D721Med (cell line): ENCODE measurements at regions not wholly inside any gene's neighbourhood (a gene's known extent, or its start where the extent isn't known, plus 50 kb on each side); places are given as distances from the start of the nearest gene placed in this dataset.

Experiments
- DNase-seq: peaks from one replicate; pipeline ENCODE4 v3.0.0; 2011; ENCODE audit warnings: low spot score; ENCODE audit not compliant: insufficient read length
- FAIRE-seq: peaks from 2 replicates; lab custom pipeline; 2011; peaks lifted over from hg19 to GRCh38; lab: Jason Lieb, UNC
- TF ChIP-seq, protein P1 (sequence below): IDR thresholded peaks from 2 replicates; pipeline ENCODE4 v1.5.1; 2012; ENCODE audit warnings: mild to moderate bottlenecking, control low read depth; ENCODE audit not compliant: insufficient read depth; ENCODE audit errors: missing control alignments

DNA sequence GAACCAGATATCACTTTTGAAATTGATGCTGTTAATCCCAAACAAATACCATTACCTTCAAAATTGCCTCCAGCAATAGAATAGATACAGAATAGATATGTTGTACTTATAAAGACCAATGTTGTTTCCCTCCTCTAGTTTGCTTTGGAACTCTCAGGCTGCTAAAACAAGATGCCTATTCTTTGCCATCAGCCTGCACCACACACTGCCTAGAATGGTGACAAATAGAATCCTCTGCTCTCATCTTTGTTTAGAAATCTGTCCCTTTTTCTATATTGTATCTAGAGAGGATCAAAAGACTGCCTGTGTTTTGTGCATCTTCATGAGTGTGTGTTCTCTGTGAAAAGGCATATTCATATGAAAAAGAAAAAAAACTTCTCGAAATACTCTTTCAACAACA lies 349.2 kb upstream of the CCDC54 start:
- no peak for DNase-seq
- TF ChIP-seq, protein P1, sequence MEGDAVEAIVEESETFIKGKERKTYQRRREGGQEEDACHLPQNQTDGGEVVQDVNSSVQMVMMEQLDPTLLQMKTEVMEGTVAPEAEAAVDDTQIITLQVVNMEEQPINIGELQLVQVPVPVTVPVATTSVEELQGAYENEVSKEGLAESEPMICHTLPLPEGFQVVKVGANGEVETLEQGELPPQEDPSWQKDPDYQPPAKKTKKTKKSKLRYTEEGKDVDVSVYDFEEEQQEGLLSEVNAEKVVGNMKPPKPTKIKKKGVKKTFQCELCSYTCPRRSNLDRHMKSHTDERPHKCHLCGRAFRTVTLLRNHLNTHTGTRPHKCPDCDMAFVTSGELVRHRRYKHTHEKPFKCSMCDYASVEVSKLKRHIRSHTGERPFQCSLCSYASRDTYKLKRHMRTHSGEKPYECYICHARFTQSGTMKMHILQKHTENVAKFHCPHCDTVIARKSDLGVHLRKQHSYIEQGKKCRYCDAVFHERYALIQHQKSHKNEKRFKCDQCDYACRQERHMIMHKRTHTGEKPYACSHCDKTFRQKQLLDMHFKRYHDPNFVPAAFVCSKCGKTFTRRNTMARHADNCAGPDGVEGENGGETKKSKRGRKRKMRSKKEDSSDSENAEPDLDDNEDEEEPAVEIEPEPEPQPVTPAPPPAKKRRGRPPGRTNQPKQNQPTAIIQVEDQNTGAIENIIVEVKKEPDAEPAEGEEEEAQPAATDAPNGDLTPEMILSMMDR, result no peak
- FAIRE-seq, result no peak

DNA sequence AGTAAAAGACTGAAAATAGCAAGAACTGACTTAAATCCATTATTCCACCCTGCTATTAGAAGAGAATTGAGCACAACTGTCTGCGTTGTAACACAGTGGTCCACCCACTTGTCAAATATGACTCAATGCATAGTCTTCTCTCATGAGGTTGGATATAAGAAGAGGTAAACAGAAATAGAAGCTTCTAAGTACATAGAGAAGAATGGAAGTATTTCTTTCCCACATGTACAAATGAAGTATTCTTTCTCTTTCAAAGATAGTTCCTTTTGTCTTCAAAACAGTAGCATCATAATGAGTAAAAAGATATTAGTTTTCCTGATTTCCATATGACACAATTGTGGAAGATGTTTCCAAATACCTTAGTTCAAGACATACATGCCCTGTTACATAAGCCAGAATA lies 348.6 kb upstream of the CCDC54 start:
- no peak for DNase-seq
- TF ChIP-seq, protein P1, result no peak
- no peak for FAIRE-seq

DNA sequence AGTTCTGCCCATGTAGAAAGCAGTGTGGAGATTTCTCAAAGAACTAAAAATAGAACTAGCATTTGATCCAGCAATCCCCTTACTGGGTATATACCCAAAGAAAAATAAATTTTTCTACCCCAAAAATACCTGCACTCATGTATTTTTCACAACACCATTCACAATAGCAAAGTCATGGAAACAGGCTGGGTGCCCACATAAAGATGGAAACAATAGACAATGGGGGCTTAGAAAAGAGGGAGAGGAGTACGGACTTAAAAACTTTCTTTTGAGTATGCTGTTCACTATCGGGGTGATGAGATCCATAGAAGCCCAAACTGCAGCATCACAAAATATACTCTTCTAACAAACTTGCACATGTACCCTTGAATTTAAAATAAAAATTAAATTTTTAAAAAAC lies 345.1 kb upstream of the CCDC54 start:
- FAIRE-seq, result no peak

DNA sequence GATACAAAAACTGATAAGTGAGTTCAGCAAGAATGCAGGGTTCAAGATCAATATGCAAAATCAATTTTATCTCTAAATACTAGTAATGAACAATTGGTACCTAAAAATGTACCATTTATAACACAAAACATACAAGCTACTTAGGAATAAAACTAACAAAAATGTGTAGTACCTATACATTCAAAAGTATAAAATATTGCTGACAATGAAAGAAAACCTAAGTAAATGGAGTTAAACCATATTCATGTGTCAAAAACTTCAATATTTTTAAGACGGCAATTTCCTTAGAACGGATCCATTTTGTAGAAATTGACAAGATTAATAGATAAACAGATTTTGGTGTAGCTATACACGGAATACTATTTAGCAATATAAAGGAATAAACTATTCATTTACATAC lies 343.1 kb upstream of the CCDC54 start:
- no peak for FAIRE-seq
- DNase-seq, result no peak
- TF ChIP-seq, protein P1, result no peak

More for the DNA sequence above, 345.1 kb upstream of the CCDC54 start:
- TF ChIP-seq, protein P1, result no peak
- no peak for DNase-seq

DNA sequence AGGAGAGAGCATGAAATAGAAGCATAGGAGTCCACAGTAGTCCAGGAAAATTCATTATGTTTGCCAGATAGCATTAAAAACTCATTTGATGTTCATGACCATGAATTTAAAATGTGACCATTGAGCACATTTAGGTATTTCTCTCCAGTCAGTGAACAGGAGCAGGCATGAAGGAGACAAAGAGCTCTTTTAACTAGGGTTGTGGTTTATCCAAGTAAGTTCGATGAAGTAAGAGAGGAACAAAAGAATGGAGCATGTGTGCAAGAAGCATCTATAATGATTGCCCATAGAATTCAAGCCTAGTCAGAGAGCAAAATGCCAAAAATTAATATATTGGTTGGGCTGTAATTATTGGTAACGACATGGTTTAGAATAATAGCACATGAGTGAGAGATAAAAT lies 342.1 kb upstream of the CCDC54 start:
- FAIRE-seq (no peak), DNase-seq (no peak)
- TF ChIP-seq, protein P1, result no peak

DNA sequence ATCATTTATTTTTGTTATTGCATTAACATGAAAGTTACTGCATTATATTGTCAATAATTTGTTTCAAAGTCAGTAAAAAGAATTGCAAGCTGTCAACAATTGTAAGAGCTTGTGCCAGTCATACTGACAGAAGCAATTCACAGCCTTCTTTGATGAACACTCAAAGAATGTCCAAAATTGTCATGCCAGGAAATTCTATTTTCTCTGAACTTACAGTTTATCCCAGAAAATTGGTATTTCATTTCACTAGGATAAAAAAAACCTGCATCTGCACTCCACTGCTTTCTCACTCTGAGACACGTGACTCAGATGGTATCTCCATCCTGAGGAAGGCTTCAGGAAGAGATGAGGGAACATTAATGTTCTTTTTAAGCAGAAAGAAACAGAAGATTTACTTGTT lies 332.6 kb upstream of the CCDC54 start:
- TF ChIP-seq, protein P1, result no peak
- FAIRE-seq, result no peak
- no peak for DNase-seq

DNA sequence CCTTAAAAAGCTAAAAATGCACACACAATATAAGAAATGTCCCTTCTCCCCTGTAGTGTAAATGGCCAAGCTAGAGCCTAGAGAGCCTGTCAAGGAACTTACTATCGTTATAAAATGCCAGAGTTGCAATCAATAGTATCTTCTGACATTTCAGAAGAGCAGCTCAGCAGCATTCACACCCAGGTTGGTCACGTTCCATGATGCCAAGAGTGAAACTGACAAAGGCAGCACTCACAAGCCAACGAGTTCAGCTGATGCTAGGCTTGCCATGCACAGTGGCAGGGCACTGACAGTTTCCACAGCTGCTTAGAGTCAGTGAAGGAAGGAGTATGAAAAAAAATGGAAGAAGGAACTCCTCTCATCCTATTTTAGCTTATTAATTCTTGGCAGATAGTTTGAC lies 331.4 kb upstream of the CCDC54 start:
- no peak for DNase-seq
- TF ChIP-seq, protein P1, result no peak
- FAIRE-seq, result no peak
